Ectodermal cell (in vitro differentiated cells): ENCODE measurements at regions not wholly inside any gene's neighbourhood (a gene's known extent, or its start where the extent isn't known, plus 50 kb on each side); places are given as distances from the start of the nearest gene placed in this dataset.

Experiments used
- H3K27ac ChIP-seq: 2 replicates; pipeline ENCODE4 v1.7.0; 2013; ENCODE audit warnings: mild to moderate bottlenecking, low read depth, low read length; ENCODE audit not compliant: insufficient read depth, poor library complexity, severe bottlenecking
- H3K27me3 ChIP-seq: 2 replicates; pipeline ENCODE4 v1.7.0; 2013; ENCODE audit warnings: mild to moderate bottlenecking, low read length; ENCODE audit not compliant: insufficient read depth, control insufficient read depth, poor library complexity, severe bottlenecking
- H3K36me3 ChIP-seq: one replicate; pipeline ENCODE4 v1.7.0; 2013; ENCODE audit warnings: low read length; ENCODE audit not compliant: control insufficient read depth, insufficient read depth
- H3K4me1 ChIP-seq: one replicate; pipeline ENCODE4 v1.7.0; 2013; ENCODE audit warnings: low read length; ENCODE audit not compliant: control insufficient read depth, insufficient read depth
- H3K4me3 ChIP-seq: 2 replicates; pipeline ENCODE4 v1.7.0; 2013; ENCODE audit warnings: low read depth, low read length, control low read depth; ENCODE audit not compliant: insufficient read depth
- H3K9me3 ChIP-seq: 2 replicates; pipeline ENCODE4 v1.7.0; 2013; ENCODE audit warnings: mild to moderate bottlenecking, low read length, moderate library complexity; ENCODE audit not compliant: control insufficient read depth
- WGBS, 2 experiments: methylation state at CpG; one replicate each; pipeline ENCODE4 v1.1.7; 2013; ENCODE audit warnings: missing lambda C conversion rate in 2 of 2; 5-methylcytosine and 5-hydroxymethylcytosine counted together

DNA sequence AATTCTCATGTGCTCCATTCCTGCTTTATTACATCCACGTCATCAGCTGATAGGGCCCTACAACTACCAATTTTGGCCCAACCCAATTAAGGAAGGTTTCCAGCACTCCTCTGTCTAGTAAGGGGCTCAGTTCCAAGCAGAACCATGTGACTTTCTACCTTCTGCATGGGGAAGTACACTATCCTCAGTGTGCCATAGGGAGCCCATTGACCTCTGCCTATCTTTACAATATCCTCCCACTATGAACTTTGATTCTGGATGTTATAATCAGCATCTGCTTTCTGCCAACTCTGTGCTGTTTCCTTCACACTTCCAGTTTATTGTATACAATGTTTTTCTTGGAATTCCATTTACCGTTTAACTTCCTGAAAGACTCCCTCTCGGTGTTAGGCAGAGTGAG, 53.9 kb upstream of the GCFC2 start:
- Histone ChIP-seq H3K9me3 (no peaks in the 10 kb centered on the region), H3K27me3 (no peaks in the 10 kb centered on the region), H3K4me1 (peaks cover 6% of the 10 kb centered on the region), H3K36me3 (no peaks in the 10 kb centered on the region), H3K4me3 (no peak overlapping the region), H3K27ac (no peak overlapping the region)
- WGBS, 2 experiments: 91 to 99% methylated on average over 3 of the region's 3 CpGs
